ENCODE measurements at regions not wholly inside any gene's neighbourhood (a gene's known extent, or its start where the extent isn't known, plus 50 kb on each side); places are given as distances from the start of the nearest gene placed in this dataset.

DNA sequence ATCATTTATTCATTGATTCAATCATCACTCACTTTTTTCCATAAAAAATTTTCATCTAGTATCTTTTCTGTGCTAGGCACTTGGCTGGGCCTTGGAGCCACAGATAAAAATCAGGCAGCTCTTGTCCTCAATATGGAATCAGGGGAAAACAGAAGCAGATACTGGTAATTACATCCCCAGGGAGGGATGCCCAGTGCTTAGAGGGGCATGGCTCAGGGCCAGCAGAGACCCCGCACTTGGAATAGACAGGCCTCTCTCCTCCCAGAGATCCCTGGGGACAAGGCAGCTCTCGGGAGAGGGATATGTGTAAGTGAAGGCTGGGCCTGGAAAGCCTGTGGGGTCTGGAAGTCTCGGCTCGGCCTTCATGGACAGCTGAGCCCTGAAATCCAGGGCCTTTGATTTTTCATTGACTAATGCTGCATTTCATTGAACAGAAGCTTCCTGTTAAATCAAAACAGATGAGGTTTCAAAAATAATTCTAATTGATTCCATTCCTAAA lies 180.4 kb downstream of the FOXD2 start:
- no peak for TF ChIP-seq CTCF (IDR thresholded peaks at IDR 0.05)
- TF ChIP-seq POLR2A (IDR thresholded peaks at IDR 0.05): no peak

Data from gastroesophageal sphincter (tissue), 3 donors.